ENCODE measurements at regions not wholly inside any gene's neighbourhood (a gene's known extent, or its start where the extent isn't known, plus 50 kb on each side); places are given as distances from the start of the nearest gene placed in this dataset.

- TF ChIP-seq ELK1 (IDR thresholded peaks at IDR 0.05; ENCODE audit: low read depth, low read length) (no peak), EP300 (IDR thresholded peaks at IDR 0.05) (no peak), CHD2 (IDR thresholded peaks at IDR 0.05; ENCODE audit: low read length, partially characterized antibody) (no peak), POLR2A (IDR thresholded peaks at IDR 0.05; ENCODE audit: low read length) (no peak), CTCF (IDR thresholded peaks at IDR 0.05) (no peak), CEBPB (IDR thresholded peaks at IDR 0.05) (no peak), BHLHE40 (IDR thresholded peaks at IDR 0.05; ENCODE audit: low read depth, low read length) (no peak), REST (IDR thresholded peaks at IDR 0.05) (no peak)
Measured at GRCh38 chr16:86010680-86011141, 111.7 kb downstream of the IRF8 start.

All from A549 (cell line).